Sigmoid colon (tissue), 4 donors: ENCODE measurements at regions not wholly inside any gene's neighbourhood (a gene's known extent, or its start where the extent isn't known, plus 50 kb on each side); places are given as distances from the start of the nearest gene placed in this dataset.

Source experiments
- POLR2A ChIP-seq, 2 donors: fragments of 450-650 bp; IDR thresholded peaks; one replicate each; pipeline ENCODE4 v1.6.1; 2016; ENCODE audit warnings: antibody characterized with exemption in 2 of 2, mild to moderate bottlenecking in 2 of 2, moderate library complexity in 2 of 2
- POLR2AphosphoS5 ChIP-seq, 4 donors: sonication (generic); formaldehyde crosslinking; IDR thresholded peaks; one replicate each; pipeline ENCODE4 v1.6.1; 2017; ENCODE audit warnings: antibody characterized with exemption in 4 of 4
- TF ChIP-seq, protein P1 (sequence below), 4 experiments: fragments of 450-650 bp in 3 of 4; fragments of 200-600 bp in 1 of 4; IDR thresholded peaks; one replicate each; pipeline ENCODE4 v1.5.1; 2016 to 2019; ENCODE audit warnings: antibody characterized with exemption in 4 of 4, mild to moderate bottlenecking in 3 of 4, moderate library complexity in 2 of 4

- TF ChIP-seq, protein P1, sequence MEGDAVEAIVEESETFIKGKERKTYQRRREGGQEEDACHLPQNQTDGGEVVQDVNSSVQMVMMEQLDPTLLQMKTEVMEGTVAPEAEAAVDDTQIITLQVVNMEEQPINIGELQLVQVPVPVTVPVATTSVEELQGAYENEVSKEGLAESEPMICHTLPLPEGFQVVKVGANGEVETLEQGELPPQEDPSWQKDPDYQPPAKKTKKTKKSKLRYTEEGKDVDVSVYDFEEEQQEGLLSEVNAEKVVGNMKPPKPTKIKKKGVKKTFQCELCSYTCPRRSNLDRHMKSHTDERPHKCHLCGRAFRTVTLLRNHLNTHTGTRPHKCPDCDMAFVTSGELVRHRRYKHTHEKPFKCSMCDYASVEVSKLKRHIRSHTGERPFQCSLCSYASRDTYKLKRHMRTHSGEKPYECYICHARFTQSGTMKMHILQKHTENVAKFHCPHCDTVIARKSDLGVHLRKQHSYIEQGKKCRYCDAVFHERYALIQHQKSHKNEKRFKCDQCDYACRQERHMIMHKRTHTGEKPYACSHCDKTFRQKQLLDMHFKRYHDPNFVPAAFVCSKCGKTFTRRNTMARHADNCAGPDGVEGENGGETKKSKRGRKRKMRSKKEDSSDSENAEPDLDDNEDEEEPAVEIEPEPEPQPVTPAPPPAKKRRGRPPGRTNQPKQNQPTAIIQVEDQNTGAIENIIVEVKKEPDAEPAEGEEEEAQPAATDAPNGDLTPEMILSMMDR (IDR thresholded peaks at IDR 0.05) = no peak
- TF ChIP-seq POLR2AphosphoS5 (IDR thresholded peaks at IDR 0.05) = no peak
- TF ChIP-seq POLR2A (IDR thresholded peaks at IDR 0.05) = no peak
These were observed 62.3 kb upstream of the NUDT4 start for GRCh38 chr12:93315385-93315906.
